SU-DHL-6 (cell line): ENCODE measurements at regions not wholly inside any gene's neighbourhood (a gene's known extent, or its start where the extent isn't known, plus 50 kb on each side); places are given as distances from the start of the nearest gene placed in this dataset.

Experiments
- H2AFZ ChIP-seq: fragments of 200-600 bp; sonication (generic); 2 replicates; pipeline ENCODE4 v1.6.1; 2014; ENCODE audit warnings: low read depth, mild to moderate bottlenecking, moderate library complexity, mixed read lengths, antibody characterized with exemption, low read length; ENCODE audit not compliant: severe bottlenecking
- H3F3A ChIP-seq: fragments of 200-600 bp; shearing (Covaris generic); 2 replicates; pipeline ENCODE4 v1.6.0; 2016; ENCODE audit warnings: antibody characterized with exemption, mild to moderate bottlenecking; ENCODE audit not compliant: insufficient read depth
- H3K27ac ChIP-seq: fragments of 200-600 bp; sonication (generic); 2 replicates; pipeline ENCODE4 v1.5.1; 2016; ENCODE audit warnings: low read depth, mild to moderate bottlenecking, low read length, moderate library complexity, mixed read lengths
- H3K27me3 ChIP-seq: fragments of 200-600 bp; sonication (generic), shearing (Covaris generic); 2 replicates; pipeline ENCODE4 v1.6.0; 2014; ENCODE audit warnings: mild to moderate bottlenecking, low read length
- H3K36me3 ChIP-seq: fragments of 200-600 bp; sonication (generic); 2 replicates; pipeline ENCODE4 v1.6.1; 2014; ENCODE audit warnings: mild to moderate bottlenecking, low read length, mixed read lengths
- H3K4me2 ChIP-seq: fragments of 300-600, 200-600 bp; shearing (Covaris generic), sonication (generic); 2 replicates; pipeline ENCODE4 v1.6.0; 2014; ENCODE audit warnings: low read length, low read depth, mild to moderate bottlenecking; ENCODE audit not compliant: poor library complexity, severe bottlenecking
- H3K4me3 ChIP-seq: fragments of 200-600 bp; sonication (generic); 2 replicates; pipeline ENCODE4 v1.5.1; 2014; ENCODE audit warnings: antibody characterized with exemption, low read length, mild to moderate bottlenecking, mixed read lengths; ENCODE audit not compliant: insufficient read depth, poor library complexity, severe bottlenecking
- H3K79me2 ChIP-seq: fragments of 200-600 bp; sonication (generic); 2 replicates; pipeline ENCODE4 v1.6.1; 2014; ENCODE audit warnings: mild to moderate bottlenecking, low read length, moderate library complexity; ENCODE audit not compliant: insufficient read depth
- H3K9ac ChIP-seq: fragments of 200-600 bp; sonication (generic); 2 replicates; pipeline ENCODE4 v1.7.0; 2014; ENCODE audit warnings: mild to moderate bottlenecking, low read length
- H3K9me2 ChIP-seq: fragments of 200-600 bp; sonication (generic); replicated peaks from 2 replicates; pipeline ENCODE4 v1.6.1; 2014; ENCODE audit warnings: low read length; ENCODE audit not compliant: insufficient read depth
- H3K9me3 ChIP-seq: fragments of 200-600 bp; sonication (generic); 2 replicates; pipeline ENCODE4 v1.6.1; 2014; ENCODE audit warnings: low read length, mixed read lengths; ENCODE audit not compliant: insufficient read depth
- H4K20me1 ChIP-seq: fragments of 200-600 bp; sonication (generic); 2 replicates; pipeline ENCODE4 v1.6.1; 2014; ENCODE audit warnings: low read depth, mild to moderate bottlenecking, antibody characterized with exemption, low read length, moderate library complexity, mixed read lengths
- CTCF ChIP-seq: fragments of 200-600 bp; sonication (generic); IDR thresholded peaks from one replicate; pipeline ENCODE4 v1.5.1; 2017; ENCODE audit warnings: antibody characterized with exemption, mild to moderate bottlenecking, low read length, moderate library complexity; ENCODE audit not compliant: insufficient read depth, poor library complexity, severe bottlenecking
- EZH2phosphoT487 ChIP-seq: fragments of 200-600 bp; sonication (generic), shearing (Covaris generic); conservative IDR thresholded peaks from 2 replicates; pipeline ENCODE4 v1.6.1; 2018; ENCODE audit warnings: mild to moderate bottlenecking, antibody characterized with exemption, low read length, moderate library complexity, mixed read lengths

- Histone ChIP-seq H3K9me2 (no peaks in the 10 kb centered on the region), H2AFZ (no peak overlapping the region), H3K9ac (no peak overlapping the region), H3K79me2 (no peaks in the 10 kb centered on the region), H3K4me3 (no peak overlapping the region), H3K4me2 (no peak overlapping the region), H3F3A (no peaks in the 10 kb centered on the region), H3K36me3 (no peaks in the 10 kb centered on the region), H3K9me3 (no peaks in the 10 kb centered on the region), H4K20me1 (no peaks in the 10 kb centered on the region), H3K27me3 (no peaks in the 10 kb centered on the region), H3K27ac (no peak overlapping the region)
- no peak for TF ChIP-seq EZH2phosphoT487
- TF ChIP-seq CTCF, result no peak
Measured at GRCh38 chr11:128219731-128220120, 367.6 kb downstream of the ETS1 start.

- Histone ChIP-seq H3K27me3 (no peaks in the 10 kb centered on the region), H3K4me3 (no peak overlapping the region), H3K79me2 (no peaks in the 10 kb centered on the region), H4K20me1 (no peaks in the 10 kb centered on the region), H3K27ac (no peak overlapping the region), H3K9me3 (no peaks in the 10 kb centered on the region), H2AFZ (no peak overlapping the region), H3F3A (no peaks in the 10 kb centered on the region), H3K9ac (no peak overlapping the region), H3K36me3 (no peaks in the 10 kb centered on the region), H3K4me2 (no peak overlapping the region), H3K9me2 (no peaks in the 10 kb centered on the region)
- TF ChIP-seq EZH2phosphoT487 (no peak), CTCF (no peak)
Measured at GRCh38 chr11:128216198-128216597, 371.2 kb downstream of the ETS1 start.

GRCh38 chr11:128215238-128215882 lies 372.0 kb downstream of the ETS1 start:
- no peaks in the 10 kb centered on the region for H4K20me1 ChIP-seq
- no peak overlapping the region for H3K4me3 ChIP-seq
- no peaks in the 10 kb centered on the region for H3K9me3 ChIP-seq
- H3K36me3 ChIP-seq, result no peaks in the 10 kb centered on the region
- no peaks in the 10 kb centered on the region for H3K27me3 ChIP-seq
- TF ChIP-seq CTCF (no peak), EZH2phosphoT487 (no peak)
- H3K4me2 ChIP-seq, result no peak overlapping the region
- H2AFZ ChIP-seq, result no peak overlapping the region
- H3F3A ChIP-seq, result no peaks in the 10 kb centered on the region
- no peak overlapping the region for H3K9ac ChIP-seq
- H3K79me2 ChIP-seq, result no peaks in the 10 kb centered on the region
- H3K9me2 ChIP-seq, result no peaks in the 10 kb centered on the region
- H3K27ac ChIP-seq, result no peak overlapping the region
